GOT3 (cell line): ENCODE measurements at regions not wholly inside any gene's neighbourhood (a gene's known extent, or its start where the extent isn't known, plus 50 kb on each side); places are given as distances from the start of the nearest gene placed in this dataset.
"Not testable (repeated sequence)": the region's sequence is repeated elsewhere in the genome, so short reads cannot be mapped to it uniquely, and the experiment has no call there.

ENCODE experiments used
- DNase-seq: peaks from one replicate; lab custom pipeline; 2025; ENCODE audit warnings: mixed read lengths; lab: John Stamatoyannopoulos, UW

- no peak for DNase-seq
These were observed 567.4 kb downstream of the ZEB2 start for GRCh38 chr2:143952536-143952935.

- DNase-seq: no peak
These were observed 569.2 kb downstream of the ZEB2 start for GRCh38 chr2:143950704-143951103.

- no peak for DNase-seq
These were observed 570.6 kb downstream of the ZEB2 start for GRCh38 chr2:143949121-143949848.

GRCh38 chr2:143948710-143949109 is 571.2 kb downstream of the ZEB2 start:
- DNase-seq: no peak

- no peak for DNase-seq
These were observed 573.2 kb downstream of the ZEB2 start for GRCh38 chr2:143946436-143947391.

- DNase-seq: no peak
These were observed 577.4 kb downstream of the ZEB2 start for GRCh38 chr2:143942486-143942885.

GRCh38 chr2:143940720-143941119 is 579.2 kb downstream of the ZEB2 start:
- DNase-seq: no peak

- no peak for DNase-seq
These were observed 580.1 kb downstream of the ZEB2 start for GRCh38 chr2:143939626-143940330.

- no peak for DNase-seq
These were observed 582.1 kb downstream of the ZEB2 start for GRCh38 chr2:143937723-143938350.

GRCh38 chr2:143936848-143937722 is 582.8 kb downstream of the ZEB2 start:
- no peak for DNase-seq

GRCh38 chr2:143936538-143936847 is 583.4 kb downstream of the ZEB2 start:
- DNase-seq: no peak

GRCh38 chr2:143935482-143935752 is 584.5 kb downstream of the ZEB2 start:
- no peak for DNase-seq

- DNase-seq: no peak
These were observed 585.1 kb downstream of the ZEB2 start for GRCh38 chr2:143934626-143935481.

GRCh38 chr2:143933946-143934569 is 585.9 kb downstream of the ZEB2 start:
- DNase-seq: no peak

- DNase-seq: no peak
These were observed 589.0 kb downstream of the ZEB2 start for GRCh38 chr2:143930891-143931290.

- DNase-seq: no peak
These were observed 591.3 kb downstream of the ZEB2 start for GRCh38 chr2:143928613-143929012.

GRCh38 chr2:143928184-143928583 is 591.7 kb downstream of the ZEB2 start:
- no peak for DNase-seq

GRCh38 chr2:143926736-143927135 is 593.2 kb downstream of the ZEB2 start:
- DNase-seq: no peak

GRCh38 chr2:143922261-143922830 is 597.6 kb downstream of the ZEB2 start:
- not testable (repeated sequence) for DNase-seq
